Thoracic aorta (tissue), 2 donors: ENCODE measurements at regions not wholly inside any gene's neighbourhood (a gene's known extent, or its start where the extent isn't known, plus 50 kb on each side); places are given as distances from the start of the nearest gene placed in this dataset.

Experiments used
- ATAC-seq: fragments of 150-250 bp; one replicate; pipeline ENCODE4 v1.8.0; 2017; ENCODE audit warnings: low read depth; ENCODE audit not compliant: insufficient number of reproducible peaks, low FRiP score
- DNase-seq: peaks from one replicate; pipeline ENCODE4 v3.0.0-alpha.2; 2020; ENCODE audit warnings: low spot score
- H3K27ac ChIP-seq, 2 donors: fragments of 200-600 bp; sonication (generic); 1 replicate in 1 of 2; 2 replicates in 1 of 2; pipeline ENCODE4 v1.5.1; 2016; ENCODE audit warnings: mild to moderate bottlenecking in 2 of 2, moderate library complexity in 2 of 2
- H3K27me3 ChIP-seq: fragments of 200-600 bp; sonication (generic); replicated peaks from 2 replicates; pipeline ENCODE4 v1.6.0; 2016; ENCODE audit warnings: mild to moderate bottlenecking; ENCODE audit not compliant: insufficient read depth
- H3K36me3 ChIP-seq: fragments of 200-600 bp; sonication (generic); one replicate; pipeline ENCODE4 v1.5.1; 2016
- H3K4me1 ChIP-seq, 2 donors: fragments of 200-600 bp; sonication (generic); 1 replicate in 1 of 2; 2 replicates in 1 of 2; pipeline versions ENCODE4 v1.5.1 to v1.6.0; 2016; ENCODE audit warnings: low read depth in 2 of 2, mild to moderate bottlenecking in 1 of 2; ENCODE audit not compliant: control insufficient read depth in 1 of 2
- H3K4me3 ChIP-seq: fragments of 200-600 bp; sonication (generic); 2 replicates; pipeline ENCODE4 v1.5.1; 2016; ENCODE audit warnings: mild to moderate bottlenecking
- H3K9me3 ChIP-seq: fragments of 200-600 bp; sonication (generic); 2 replicates; pipeline ENCODE4 v1.5.1; 2016
- CTCF ChIP-seq: fragments of 200-600 bp; sonication (generic); IDR thresholded peaks from one replicate; pipeline ENCODE4 v1.5.1; 2019; ENCODE audit warnings: antibody characterized with exemption

GRCh38 chr3:178308771-178309170 lies 227.5 kb upstream of the KCNMB2 start:
- ATAC-seq: no peak
- TF ChIP-seq CTCF: no peak

GRCh38 chr3:178310949-178311348 lies 225.3 kb upstream of the KCNMB2 start:
- Histone ChIP-seq H3K36me3 (no peaks in the 10 kb centered on the region), H3K27me3 (no peaks in the 10 kb centered on the region), H3K9me3 (no peaks in the 10 kb centered on the region), H3K4me3 (no peak overlapping the region), H3K27ac (no peak overlapping the region), H3K4me1 (no peaks in the 10 kb centered on the region)
- DNase-seq: no peak
- no peak for ATAC-seq
- no peak for TF ChIP-seq CTCF

More at GRCh38 chr3:178308771-178309170, 227.5 kb upstream of the KCNMB2 start:
- no peak overlapping the region for H3K4me3 ChIP-seq
- peaks cover 0 to under 1% of the 10 kb centered on the region in 2 donors for H3K4me1 ChIP-seq
- H3K36me3 ChIP-seq: no peaks in the 10 kb centered on the region
- no peak overlapping the region for H3K27ac ChIP-seq
- no peaks in the 10 kb centered on the region for H3K9me3 ChIP-seq
- no peak for DNase-seq
- no peaks in the 10 kb centered on the region for H3K27me3 ChIP-seq

GRCh38 chr3:178313716-178314115 lies 222.5 kb upstream of the KCNMB2 start:
- no peak for TF ChIP-seq CTCF
- H3K9me3 ChIP-seq: no peaks in the 10 kb centered on the region
- DNase-seq (no peak), ATAC-seq (no peak)
- no peak overlapping the region for H3K4me3 ChIP-seq
- no peaks in the 10 kb centered on the region for H3K36me3 ChIP-seq
- no peaks in the 10 kb centered on the region for H3K27me3 ChIP-seq
- H3K4me1 ChIP-seq: no peaks in the 10 kb centered on the region
- no peak overlapping the region for H3K27ac ChIP-seq

GRCh38 chr3:178318340-178318739 lies 217.9 kb upstream of the KCNMB2 start:
- Histone ChIP-seq H3K4me3 (no peak overlapping the region), H3K36me3 (no peaks in the 10 kb centered on the region), H3K27ac (no peak overlapping the region), H3K27me3 (no peaks in the 10 kb centered on the region), H3K4me1 (peaks cover 10 to 16% of the 10 kb centered on the region in 2 donors), H3K9me3 (no peaks in the 10 kb centered on the region)
- ATAC-seq (no peak), DNase-seq (no peak)
- TF ChIP-seq CTCF: no peak

GRCh38 chr3:178318941-178319816 lies 217.1 kb upstream of the KCNMB2 start:
- no peak for ATAC-seq
- no peak for DNase-seq
- no peaks in the 10 kb centered on the region for H3K36me3 ChIP-seq
- no peaks in the 10 kb centered on the region for H3K9me3 ChIP-seq
- H3K27me3 ChIP-seq: no peaks in the 10 kb centered on the region
- H3K4me1 ChIP-seq: peaks cover 10 to 16% of the 10 kb centered on the region in 2 donors
- no peak for TF ChIP-seq CTCF
- H3K4me3 ChIP-seq: no peak overlapping the region
- H3K27ac ChIP-seq: no peak overlapping the region
